ENCODE measurements at regions not wholly inside any gene's neighbourhood (a gene's known extent, or its start where the extent isn't known, plus 50 kb on each side); places are given as distances from the start of the nearest gene placed in this dataset.

DNA sequence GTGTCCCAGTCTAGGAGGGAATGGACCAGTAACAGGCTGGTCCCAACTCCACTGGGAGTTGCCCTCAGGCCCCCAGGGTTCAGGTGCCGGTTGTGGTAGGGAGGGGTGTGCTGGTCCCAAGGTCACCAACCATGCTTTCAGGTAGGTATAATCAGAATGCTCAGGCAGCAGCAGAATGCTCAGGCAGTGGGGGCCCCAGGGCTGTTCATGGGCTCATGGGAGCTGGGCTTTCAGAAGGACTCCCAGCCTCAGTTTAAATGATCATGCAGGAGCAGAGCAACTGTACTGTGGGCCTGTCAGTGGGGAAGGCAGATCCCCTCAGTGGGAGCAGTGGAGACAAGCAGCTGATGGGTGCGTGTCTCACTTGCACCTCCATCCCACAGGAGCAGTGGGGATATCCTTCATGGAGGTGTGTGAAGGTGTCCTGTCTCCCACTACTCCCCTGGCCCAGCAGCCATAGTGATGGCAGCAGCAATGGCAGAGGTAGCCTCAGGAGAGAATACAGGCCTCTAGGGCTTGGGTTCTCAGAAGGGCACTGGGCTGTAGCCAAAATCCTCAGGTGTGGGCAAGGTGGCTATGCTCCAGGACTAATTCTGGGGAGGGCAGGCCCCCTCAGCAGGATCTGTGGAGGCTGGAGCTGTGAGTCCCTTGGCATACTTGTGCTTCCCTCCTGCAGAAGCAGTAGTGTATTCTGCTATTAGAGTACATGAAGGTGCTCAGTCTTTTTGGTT, 917.3 kb upstream of the B3GALT2 start:
- TF ChIP-seq CTCF (IDR thresholded peaks at IDR 0.05) (no peak), EZH2 (IDR thresholded peaks at IDR 0.05) (no peak), EZH2phosphoT487 (IDR thresholded peaks at IDR 0.05) (no peak)

All from neural progenitor cell (in vitro differentiated cells).